GM18519 (cell line): ENCODE measurements at regions not wholly inside any gene's neighbourhood (a gene's known extent, or its start where the extent isn't known, plus 50 kb on each side); places are given as distances from the start of the nearest gene placed in this dataset.

Experiments
- ATAC-seq: cut with Tn5 transposase; IDR thresholded peaks from one replicate; pipeline ENCODE4 v1.9.1; 2021; ENCODE audit warnings: mild to moderate bottlenecking, moderate library complexity; ENCODE audit not compliant: unreplicated experiment, low FRiP score

DNA sequence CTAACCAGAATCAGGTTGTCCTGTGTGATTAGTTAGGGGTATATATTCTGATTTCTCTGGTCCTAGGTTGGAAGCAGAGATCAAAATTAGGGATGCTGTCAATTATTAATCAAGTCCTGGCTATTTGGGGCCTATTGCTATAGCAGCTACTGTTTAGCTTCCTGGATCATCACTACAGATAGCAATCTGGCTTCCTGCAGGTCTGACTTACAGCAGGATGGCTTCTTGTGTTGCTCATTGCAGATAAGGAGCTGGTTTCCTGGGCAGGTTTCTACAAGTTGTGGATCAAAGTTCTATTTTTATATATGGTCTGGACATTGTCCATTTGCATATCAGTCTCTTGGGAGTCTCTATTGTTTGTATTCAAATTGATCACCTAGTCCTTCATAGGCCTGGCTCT lies 57.7 kb upstream of the C4orf54 start:
- ATAC-seq, result no peak

DNA sequence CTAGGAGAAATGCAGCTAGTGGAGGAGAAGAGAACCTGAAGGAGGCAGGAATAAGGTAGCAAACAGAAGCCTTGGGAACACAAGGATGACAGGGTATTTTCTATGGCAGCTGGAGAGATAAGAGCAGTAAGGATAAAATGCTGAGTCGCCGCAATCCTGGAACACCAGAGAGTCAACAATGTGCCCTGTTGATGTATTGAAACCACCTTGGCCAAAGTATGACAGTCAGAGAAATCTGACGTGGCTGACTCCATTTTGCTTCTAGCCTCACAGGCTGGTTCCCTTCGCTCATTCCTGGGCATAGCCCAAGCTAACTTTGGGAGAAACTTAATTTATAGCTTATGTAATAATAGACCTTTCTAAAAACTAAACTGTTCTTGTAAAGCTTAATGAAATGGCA lies 56.6 kb upstream of the C4orf54 start:
- ATAC-seq, result no peak

DNA sequence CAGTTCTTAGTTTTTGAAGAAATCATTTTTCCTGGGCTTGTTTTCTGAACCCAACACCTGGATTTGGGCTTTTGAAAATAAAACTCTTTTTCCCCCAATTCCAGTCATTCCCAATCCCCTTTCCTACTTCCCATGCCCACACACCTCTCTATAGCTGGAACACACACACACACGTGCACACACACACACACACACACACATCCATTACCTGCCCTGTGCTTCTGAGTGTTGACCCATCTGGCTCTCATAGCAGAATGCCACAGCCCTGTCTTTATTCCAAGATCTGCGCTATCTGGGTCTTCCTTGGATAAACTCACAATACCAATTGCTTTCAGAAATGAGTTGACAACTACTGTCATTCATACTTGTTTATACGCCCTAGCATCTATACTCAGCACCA lies 54.9 kb upstream of the C4orf54 start:
- no peak for ATAC-seq

DNA sequence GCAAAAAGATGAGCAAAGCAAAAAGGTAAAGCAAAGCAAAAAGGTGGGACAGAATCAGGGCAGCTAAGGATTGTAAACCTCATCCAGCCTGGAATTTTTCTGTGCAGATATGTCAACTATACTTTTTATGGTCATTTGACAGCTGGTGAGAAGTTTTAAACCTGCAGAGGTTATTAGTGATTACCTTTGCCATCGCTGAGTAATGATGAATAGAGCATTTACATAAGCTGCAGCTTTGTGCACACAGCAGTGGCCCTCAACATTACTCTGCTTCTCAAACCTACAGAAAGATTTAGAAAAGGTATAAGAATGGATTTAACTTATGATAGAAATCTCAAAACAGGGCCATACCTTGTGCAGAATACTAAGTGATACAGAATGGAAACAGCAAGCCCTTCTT lies 54.5 kb upstream of the C4orf54 start:
- no peak for ATAC-seq

DNA sequence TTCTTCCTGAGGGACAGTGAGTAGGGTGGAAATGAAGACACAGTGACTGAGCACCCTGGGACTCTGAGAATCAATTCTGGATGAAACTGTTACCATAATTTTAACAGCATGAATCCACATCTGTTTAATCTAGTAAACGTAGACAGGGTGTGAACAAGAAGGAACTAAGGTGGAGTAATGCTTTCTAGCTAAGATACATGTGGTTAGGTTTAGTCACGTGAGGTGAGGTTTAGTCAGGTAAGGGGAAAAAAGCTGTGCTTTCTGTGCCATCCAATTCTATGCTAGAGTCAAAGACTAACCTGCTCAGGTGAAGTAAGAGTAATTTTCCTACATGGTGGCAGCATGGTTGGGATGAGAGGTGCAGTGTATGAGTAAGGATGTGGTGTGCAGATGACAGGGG lies 54.0 kb upstream of the C4orf54 start:
- no peak for ATAC-seq

DNA sequence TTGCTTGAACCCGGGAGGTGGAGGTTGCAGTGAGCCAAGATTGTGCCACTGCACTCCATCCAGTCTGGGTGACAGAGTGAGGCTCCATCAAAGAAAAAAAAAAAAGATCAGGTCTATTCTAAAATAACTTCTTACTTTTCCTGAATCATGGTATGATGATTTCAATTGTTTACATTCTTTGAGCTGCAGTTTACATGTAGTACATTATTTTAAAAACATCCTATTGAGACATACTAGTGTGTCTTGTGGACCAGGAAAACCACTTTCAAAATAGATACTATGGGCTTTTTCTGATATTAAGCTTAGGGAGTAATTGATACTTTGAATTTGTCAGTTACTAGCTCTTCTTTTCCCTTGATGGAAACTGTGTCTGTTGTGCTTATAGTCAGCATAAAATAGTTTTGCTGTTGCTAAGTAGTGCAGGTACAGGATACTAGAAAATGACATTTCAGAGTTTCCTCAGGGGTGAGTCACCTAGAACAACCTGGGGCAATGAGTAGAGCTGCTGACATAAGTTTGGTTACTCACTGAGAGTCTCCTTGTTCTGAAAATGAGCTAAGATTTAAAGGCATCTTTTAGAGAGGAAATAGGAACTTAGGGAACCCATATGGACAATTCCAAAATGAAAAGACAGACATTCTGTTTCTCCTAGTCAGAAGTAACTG lies 53.2 kb upstream of the C4orf54 start:
- no peak for ATAC-seq

DNA sequence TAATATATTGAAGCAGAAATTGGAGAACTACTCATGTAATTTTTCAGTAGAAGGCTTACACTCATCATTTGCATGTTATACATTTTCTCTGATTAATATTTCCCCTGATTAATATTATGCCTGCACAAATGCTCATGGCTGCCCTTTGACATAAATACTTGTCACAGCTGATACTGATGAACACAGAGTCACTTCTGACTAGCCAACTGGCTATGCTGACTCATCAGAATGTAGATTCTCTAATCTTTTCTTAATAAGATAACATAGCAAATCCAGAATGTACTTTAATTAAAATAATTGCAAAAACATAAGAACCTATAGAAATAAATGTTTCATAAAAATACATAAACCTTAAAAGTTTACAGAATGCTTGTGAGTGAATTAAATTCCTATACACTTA lies 52.4 kb upstream of the C4orf54 start:
- ATAC-seq, result no peak

DNA sequence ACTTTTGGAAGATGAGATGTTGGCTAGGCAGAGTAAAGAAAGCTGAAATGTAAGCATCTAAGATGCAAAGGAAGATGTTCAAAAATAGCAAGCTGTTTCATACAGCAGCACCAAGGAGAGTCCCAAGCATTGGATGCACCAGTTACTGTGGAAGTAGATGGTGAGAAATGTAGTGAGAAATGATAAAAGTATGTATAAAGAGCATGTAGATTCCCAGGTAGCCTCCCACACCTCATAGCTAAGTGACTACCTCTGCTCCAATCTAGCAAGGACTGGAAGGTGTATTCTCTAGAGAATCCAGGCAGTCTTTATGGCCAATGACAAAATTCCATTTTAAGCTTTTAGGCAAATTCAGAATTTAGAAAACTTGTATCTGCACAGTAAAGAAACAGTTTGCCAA lies 50.9 kb upstream of the C4orf54 start:
- no peak for ATAC-seq
